ENCODE measurements at regions not wholly inside any gene's neighbourhood (a gene's known extent, or its start where the extent isn't known, plus 50 kb on each side); places are given as distances from the start of the nearest gene placed in this dataset.

- no peak overlapping the region for H2AFZ ChIP-seq (ENCODE audit: control insufficient read depth, low read depth, low read length)
- no peaks in the 10 kb centered on the region for H3K9me3 ChIP-seq (replicated peaks; ENCODE audit: control insufficient read depth, insufficient read depth, low read length)
- no peaks in the 10 kb centered on the region for H4K20me1 ChIP-seq (ENCODE audit: control insufficient read depth, insufficient read depth)
- ChIA-PET POLR2A (no interaction called here), SMC1A (ENCODE audit: uncharacterized antibody, unreplicated experiment) (no interaction called here), CTCF (interaction anchor here (0.7 to 1.5 kb wide), 2 partner anchors 11 to 89 kb away, joined by 3 to 4 read pairs; no protein-coding TSS in a partner anchor), RAD21 (ENCODE audit: unreplicated experiment) (no interaction called here)
- no peaks in the 10 kb centered on the region for H3K27me3 ChIP-seq (replicated peaks in 1 of 2; ENCODE audit: control insufficient read depth in 2 of 2, insufficient read depth in 2 of 2, low read length in 1 of 2)
- TF ChIP-seq FOS (IDR thresholded peaks at IDR 0.05; ENCODE audit: borderline replicate concordance, extremely low read depth, insufficient read length) (no peak), BACH1 (IDR thresholded peaks at IDR 0.05; ENCODE audit: borderline replicate concordance) (no peak), EGR1 (IDR thresholded peaks at IDR 0.05; ENCODE audit: borderline replicate concordance in 1 of 2, low read depth in 2 of 2, low read length in 2 of 2) (no peak), NBN (IDR thresholded peaks at IDR 0.05) (no peak), PAX5 (IDR thresholded peaks at IDR 0.05; ENCODE audit: borderline replicate concordance, low read depth, low read length) (no peak)
- no peak for DNase-seq (ENCODE audit: low read depth, low spot score)
- BruUV-seq (replicated peaks), result no TSS peak
- intact Hi-C loops (cut with micrococcal nuclease; ENCODE audit: unreplicated experiment) (no loop called here), in situ Hi-C loops (cut with MboI) (no loop called here)
- no peaks in the 10 kb centered on the region for H3K36me3 ChIP-seq (ENCODE audit: control insufficient read depth in 2 of 2, insufficient read depth in 2 of 2, low read length in 1 of 2)
- H3K79me2 ChIP-seq (ENCODE audit: control insufficient read depth, insufficient read depth, low read length), result no peaks in the 10 kb centered on the region
- no peaks in the 10 kb centered on the region for H3K4me1 ChIP-seq (ENCODE audit: control insufficient read depth, insufficient read depth, low read length)
- no peak overlapping the region for H3K4me2 ChIP-seq (ENCODE audit: control insufficient read depth, insufficient read depth)
- no peak for ATAC-seq
- 56% methylated on average over 6 of the region's 6 CpGs for WGBS (ENCODE audit: insufficient coverage, insufficient replicate concordance, low lambda C conversion rate, missing lambda C conversion rate)
- no peak for FAIRE-seq
- no peak overlapping the region for H3K9ac ChIP-seq (ENCODE audit: control insufficient read depth, insufficient read depth, low read length)
- H3K4me3 ChIP-seq, result no peak overlapping the region
- H3K27ac ChIP-seq (ENCODE audit: control insufficient read depth, insufficient read depth), result no peak overlapping the region
Measured at GRCh38 chr19:34838248-34838647, 65.2 kb upstream of the ZNF599 start.

- BruUV-seq (replicated peaks), result no TSS peak
- no peaks in the 10 kb centered on the region for H3K9me3 ChIP-seq (replicated peaks; ENCODE audit: control insufficient read depth, insufficient read depth, low read length)
- H4K20me1 ChIP-seq (ENCODE audit: control insufficient read depth, insufficient read depth), result no peaks in the 10 kb centered on the region
- no peak for DNase-seq (ENCODE audit: low read depth, low spot score)
- ATAC-seq, result no peak
- H3K36me3 ChIP-seq (ENCODE audit: control insufficient read depth in 2 of 2, insufficient read depth in 2 of 2, low read length in 1 of 2), result no peaks in the 10 kb centered on the region
- RAD21 ChIA-PET (ENCODE audit: unreplicated experiment), result no interaction called here
- WGBS (ENCODE audit: insufficient coverage, insufficient replicate concordance, low lambda C conversion rate, missing lambda C conversion rate), result 0% methylated on average over 1 of the region's 1 CpG
- SMC1A ChIA-PET (ENCODE audit: uncharacterized antibody, unreplicated experiment), result no interaction called here
- in situ Hi-C loops (cut with MboI) (no loop called here), intact Hi-C loops (cut with micrococcal nuclease; ENCODE audit: unreplicated experiment) (no loop called here)
- H2AFZ ChIP-seq (ENCODE audit: control insufficient read depth, low read depth, low read length), result no peak overlapping the region
- H3K4me2 ChIP-seq (ENCODE audit: control insufficient read depth, insufficient read depth), result no peak overlapping the region
- no peak overlapping the region for H3K27ac ChIP-seq (ENCODE audit: control insufficient read depth, insufficient read depth)
- H3K4me1 ChIP-seq (ENCODE audit: control insufficient read depth, insufficient read depth, low read length), result no peaks in the 10 kb centered on the region
- no peaks in the 10 kb centered on the region for H3K27me3 ChIP-seq (replicated peaks in 1 of 2; ENCODE audit: control insufficient read depth in 2 of 2, insufficient read depth in 2 of 2, low read length in 1 of 2)
- POLR2A ChIA-PET, result no interaction called here
- no peak for FAIRE-seq
- CTCF ChIA-PET, result interaction anchor here (1.5 kb wide), 1 partner anchor 12 kb away, joined by 4 read pairs; no protein-coding TSS in a partner anchor
- no peaks in the 10 kb centered on the region for H3K79me2 ChIP-seq (ENCODE audit: control insufficient read depth, insufficient read depth, low read length)
- no peak overlapping the region for H3K9ac ChIP-seq (ENCODE audit: control insufficient read depth, insufficient read depth, low read length)
- H3K4me3 ChIP-seq, result no peak overlapping the region
- TF ChIP-seq SUPT20H (IDR thresholded peaks at IDR 0.05; ENCODE audit: borderline replicate concordance, control insufficient read depth, low read depth, low read length) (no peak), TCF3 (IDR thresholded peaks at IDR 0.05; ENCODE audit: borderline replicate concordance, insufficient read depth, low read depth, low read length) (no peak), HDAC2 (IDR thresholded peaks at IDR 0.05) (no peak), IRF5 (IDR thresholded peaks at IDR 0.05; ENCODE audit: borderline replicate concordance) (no peak)
- TF ChIP-seq, protein P1, sequence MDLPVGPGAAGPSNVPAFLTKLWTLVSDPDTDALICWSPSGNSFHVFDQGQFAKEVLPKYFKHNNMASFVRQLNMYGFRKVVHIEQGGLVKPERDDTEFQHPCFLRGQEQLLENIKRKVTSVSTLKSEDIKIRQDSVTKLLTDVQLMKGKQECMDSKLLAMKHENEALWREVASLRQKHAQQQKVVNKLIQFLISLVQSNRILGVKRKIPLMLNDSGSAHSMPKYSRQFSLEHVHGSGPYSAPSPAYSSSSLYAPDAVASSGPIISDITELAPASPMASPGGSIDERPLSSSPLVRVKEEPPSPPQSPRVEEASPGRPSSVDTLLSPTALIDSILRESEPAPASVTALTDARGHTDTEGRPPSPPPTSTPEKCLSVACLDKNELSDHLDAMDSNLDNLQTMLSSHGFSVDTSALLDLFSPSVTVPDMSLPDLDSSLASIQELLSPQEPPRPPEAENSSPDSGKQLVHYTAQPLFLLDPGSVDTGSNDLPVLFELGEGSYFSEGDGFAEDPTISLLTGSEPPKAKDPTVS (IDR thresholded peaks at IDR 0.05; ENCODE audit: low read depth, low read length), result no peak
Measured at GRCh38 chr19:34837262-34837661, 64.2 kb upstream of the ZNF599 start.

Measured in GM12878 (cell line).